Ishikawa (cell line): ENCODE measurements at regions not wholly inside any gene's neighbourhood (a gene's known extent, or its start where the extent isn't known, plus 50 kb on each side); places are given as distances from the start of the nearest gene placed in this dataset.

ENCODE experiments used
- CEBPB ChIP-seq: IDR thresholded peaks from 2 replicates; pipeline ENCODE4 v1.6.1; 2012
- CREB1 ChIP-seq: IDR thresholded peaks from 2 replicates; pipeline ENCODE4 v1.6.1; 2012; ENCODE audit warnings: low read depth
- EGR1 ChIP-seq: IDR thresholded peaks from 2 replicates; pipeline ENCODE4 v1.6.1; 2012
- EP300 ChIP-seq: IDR thresholded peaks from 2 replicates; pipeline ENCODE4 v1.6.1; 2012; ENCODE audit warnings: borderline replicate concordance
- FOXM1 ChIP-seq: IDR thresholded peaks from 2 replicates; pipeline ENCODE4 v1.6.1; 2012; ENCODE audit warnings: low read depth, borderline replicate concordance
- NFIC ChIP-seq: IDR thresholded peaks from 2 replicates; pipeline ENCODE4 v1.6.1; 2012
- RAD21 ChIP-seq: IDR thresholded peaks from 2 replicates; pipeline ENCODE4 v1.6.1; 2012; ENCODE audit warnings: low read depth
- TAF1 ChIP-seq: IDR thresholded peaks from 2 replicates; pipeline ENCODE4 v1.6.1; 2012; ENCODE audit warnings: low read depth, mild to moderate bottlenecking
- TCF12 ChIP-seq: IDR thresholded peaks from 2 replicates; pipeline ENCODE4 v1.6.1; 2012; ENCODE audit warnings: low read depth
- TEAD4 ChIP-seq: IDR thresholded peaks from 2 replicates; pipeline ENCODE4 v1.6.1; 2012
- YY1 ChIP-seq: IDR thresholded peaks from 2 replicates; pipeline ENCODE4 v1.6.1; 2012; ENCODE audit warnings: low read depth
- ZBTB7A ChIP-seq: IDR thresholded peaks from 2 replicates; pipeline ENCODE4 v1.6.1; 2012; ENCODE audit warnings: low read depth
- TF ChIP-seq, protein P1 (sequence below): IDR thresholded peaks from 2 replicates; pipeline ENCODE4 v1.6.1; 2012
- TF ChIP-seq, protein P2 (sequence below): IDR thresholded peaks from 2 replicates; pipeline ENCODE4 v1.6.1; 2012
- TF ChIP-seq, protein P3 (sequence below): IDR thresholded peaks from 2 replicates; pipeline ENCODE4 v1.6.1; 2012; ENCODE audit warnings: low read depth, mild to moderate bottlenecking

DNA sequence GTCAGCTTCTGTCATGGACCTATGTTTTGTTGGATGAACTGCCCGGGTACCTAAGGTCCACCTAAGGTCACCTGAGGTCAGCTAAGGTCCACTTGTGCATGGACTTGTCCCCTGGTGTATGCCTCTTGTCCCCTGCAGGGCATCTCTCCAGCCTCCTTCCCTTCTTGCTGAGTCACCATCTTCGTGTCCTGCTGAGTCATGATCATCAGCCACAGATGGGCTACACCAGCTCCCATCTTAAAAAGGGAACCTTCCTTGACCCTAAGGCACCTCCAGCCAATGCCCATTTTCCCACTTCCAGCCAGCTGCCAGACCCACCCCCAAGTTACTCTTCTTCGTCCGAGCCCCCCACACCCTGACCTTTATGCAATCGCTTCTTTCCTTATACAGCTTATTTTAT lies 544.9 kb downstream of the TBC1D22A start:
- no peak for TF ChIP-seq RAD21
- no peak for TF ChIP-seq FOXM1
- no peak for TF ChIP-seq TEAD4
- TF ChIP-seq, protein P1, sequence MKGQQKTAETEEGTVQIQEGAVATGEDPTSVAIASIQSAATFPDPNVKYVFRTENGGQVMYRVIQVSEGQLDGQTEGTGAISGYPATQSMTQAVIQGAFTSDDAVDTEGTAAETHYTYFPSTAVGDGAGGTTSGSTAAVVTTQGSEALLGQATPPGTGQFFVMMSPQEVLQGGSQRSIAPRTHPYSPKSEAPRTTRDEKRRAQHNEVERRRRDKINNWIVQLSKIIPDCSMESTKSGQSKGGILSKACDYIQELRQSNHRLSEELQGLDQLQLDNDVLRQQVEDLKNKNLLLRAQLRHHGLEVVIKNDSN, result no peak
- TF ChIP-seq YY1, result no peak
- no peak for TF ChIP-seq TAF1
- TF ChIP-seq TCF12, result no peak
- no peak for TF ChIP-seq CEBPB
- TF ChIP-seq, protein P2, sequence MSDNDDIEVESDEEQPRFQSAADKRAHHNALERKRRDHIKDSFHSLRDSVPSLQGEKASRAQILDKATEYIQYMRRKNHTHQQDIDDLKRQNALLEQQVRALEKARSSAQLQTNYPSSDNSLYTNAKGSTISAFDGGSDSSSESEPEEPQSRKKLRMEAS, result no peak
- TF ChIP-seq EGR1, result no peak
- no peak for TF ChIP-seq ZBTB7A
- TF ChIP-seq NFIC, result no peak
- TF ChIP-seq EP300, result no peak
- TF ChIP-seq, protein P3, sequence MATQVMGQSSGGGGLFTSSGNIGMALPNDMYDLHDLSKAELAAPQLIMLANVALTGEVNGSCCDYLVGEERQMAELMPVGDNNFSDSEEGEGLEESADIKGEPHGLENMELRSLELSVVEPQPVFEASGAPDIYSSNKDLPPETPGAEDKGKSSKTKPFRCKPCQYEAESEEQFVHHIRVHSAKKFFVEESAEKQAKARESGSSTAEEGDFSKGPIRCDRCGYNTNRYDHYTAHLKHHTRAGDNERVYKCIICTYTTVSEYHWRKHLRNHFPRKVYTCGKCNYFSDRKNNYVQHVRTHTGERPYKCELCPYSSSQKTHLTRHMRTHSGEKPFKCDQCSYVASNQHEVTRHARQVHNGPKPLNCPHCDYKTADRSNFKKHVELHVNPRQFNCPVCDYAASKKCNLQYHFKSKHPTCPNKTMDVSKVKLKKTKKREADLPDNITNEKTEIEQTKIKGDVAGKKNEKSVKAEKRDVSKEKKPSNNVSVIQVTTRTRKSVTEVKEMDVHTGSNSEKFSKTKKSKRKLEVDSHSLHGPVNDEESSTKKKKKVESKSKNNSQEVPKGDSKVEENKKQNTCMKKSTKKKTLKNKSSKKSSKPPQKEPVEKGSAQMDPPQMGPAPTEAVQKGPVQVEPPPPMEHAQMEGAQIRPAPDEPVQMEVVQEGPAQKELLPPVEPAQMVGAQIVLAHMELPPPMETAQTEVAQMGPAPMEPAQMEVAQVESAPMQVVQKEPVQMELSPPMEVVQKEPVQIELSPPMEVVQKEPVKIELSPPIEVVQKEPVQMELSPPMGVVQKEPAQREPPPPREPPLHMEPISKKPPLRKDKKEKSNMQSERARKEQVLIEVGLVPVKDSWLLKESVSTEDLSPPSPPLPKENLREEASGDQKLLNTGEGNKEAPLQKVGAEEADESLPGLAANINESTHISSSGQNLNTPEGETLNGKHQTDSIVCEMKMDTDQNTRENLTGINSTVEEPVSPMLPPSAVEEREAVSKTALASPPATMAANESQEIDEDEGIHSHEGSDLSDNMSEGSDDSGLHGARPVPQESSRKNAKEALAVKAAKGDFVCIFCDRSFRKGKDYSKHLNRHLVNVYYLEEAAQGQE, result no peak
- TF ChIP-seq CREB1, result no peak

DNA sequence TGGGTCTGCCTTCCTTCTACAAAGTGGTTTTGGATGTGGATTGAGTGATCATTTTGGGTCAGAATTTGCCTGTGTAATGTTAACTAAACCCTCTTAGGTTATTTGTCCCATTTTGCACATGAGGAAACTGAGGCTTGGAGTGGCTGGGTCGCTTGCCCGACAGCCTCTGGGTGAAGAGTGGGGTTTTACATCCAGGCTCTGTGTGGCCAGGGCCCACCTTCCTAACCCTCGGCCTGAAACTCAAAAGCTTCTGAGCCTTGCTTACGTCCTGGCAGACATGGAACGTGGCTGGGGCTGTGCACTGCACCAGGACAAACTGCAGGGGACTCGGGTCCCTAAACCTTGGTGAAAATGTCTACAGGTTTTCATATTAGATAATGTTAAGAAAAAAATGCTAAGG lies 542.4 kb downstream of the TBC1D22A start:
- TF ChIP-seq EP300, result no peak
- TF ChIP-seq, protein P2, result no peak
- TF ChIP-seq NFIC, result no peak
- TF ChIP-seq TAF1, result no peak
- TF ChIP-seq, protein P3, result no peak
- no peak for TF ChIP-seq YY1
- TF ChIP-seq, protein P1, result no peak

DNA sequence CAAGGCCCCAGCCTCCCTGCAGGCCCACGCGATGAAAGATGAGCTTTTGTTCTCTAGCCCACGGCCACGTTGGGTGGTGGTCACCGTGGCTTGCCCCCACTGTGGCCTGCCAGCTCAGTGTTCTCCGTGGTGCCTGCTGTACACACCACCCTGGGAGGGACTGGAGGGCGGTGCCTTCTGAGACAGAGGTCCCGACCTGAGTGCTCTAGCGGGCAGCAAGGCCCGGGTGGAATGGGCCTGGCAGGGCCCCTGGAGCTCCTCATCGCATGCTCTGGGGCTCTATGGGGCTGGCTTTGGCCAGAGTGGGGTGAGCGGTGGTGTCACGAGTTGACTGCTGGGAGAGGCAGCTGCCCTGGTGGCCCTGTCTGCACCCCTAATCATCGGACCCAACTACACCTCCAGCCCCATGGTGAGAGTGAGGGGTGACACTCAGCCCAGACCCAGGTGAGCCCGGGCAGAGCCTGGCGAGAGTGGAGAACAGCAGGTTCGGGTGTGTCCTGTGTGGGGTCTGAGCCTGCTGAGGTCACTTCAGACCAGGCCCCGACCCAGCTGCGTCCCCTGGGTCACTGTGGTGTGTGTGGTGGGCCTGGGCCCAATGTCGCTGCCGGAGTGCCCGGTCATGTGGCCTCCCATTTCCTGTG lies 541.9 kb downstream of the TBC1D22A start:
- TF ChIP-seq NFIC, result no peak
- no peak for TF ChIP-seq CREB1

DNA sequence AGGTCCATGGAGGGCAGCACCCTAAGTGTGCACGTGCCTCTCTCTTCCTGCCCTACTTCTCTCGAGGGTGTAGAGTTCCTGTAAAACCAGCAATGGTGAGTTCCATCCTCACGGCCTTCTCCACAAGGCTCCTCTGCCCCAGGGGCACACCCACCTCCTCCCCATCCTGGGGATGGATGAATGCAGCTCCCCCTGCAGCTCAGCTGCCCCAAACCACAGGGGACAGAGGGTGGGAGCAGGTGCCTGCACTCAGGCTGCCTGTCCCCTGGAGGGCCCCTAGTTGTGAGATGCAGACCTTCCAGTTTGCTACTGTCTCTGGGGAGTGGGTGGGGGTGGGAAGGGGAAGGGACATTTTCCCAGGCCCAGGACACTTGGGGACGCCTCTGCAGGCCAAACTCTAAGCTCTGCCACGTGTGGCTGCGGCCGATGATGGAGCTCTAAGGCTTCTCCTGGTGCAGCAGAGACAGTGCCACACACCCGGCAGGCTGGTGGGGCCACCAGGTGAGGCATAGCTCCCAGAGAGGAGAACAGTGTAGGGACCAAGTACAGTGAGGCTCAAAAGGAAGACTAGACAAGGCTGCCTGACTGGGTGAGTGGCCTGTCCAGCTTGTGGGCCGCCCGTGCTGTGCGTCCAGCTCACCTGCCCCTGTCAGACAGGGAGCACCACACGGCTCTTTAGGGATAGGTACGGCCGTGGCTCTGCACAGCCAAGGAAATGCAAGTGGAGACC lies 540.9 kb downstream of the TBC1D22A start:
- TF ChIP-seq, protein P2, result no peak
- TF ChIP-seq, protein P1, result no peak
- TF ChIP-seq RAD21 (no peak), ZBTB7A (no peak), CREB1 (no peak), CEBPB (no peak), EGR1 (no peak), TEAD4 (no peak), YY1 (no peak)

DNA sequence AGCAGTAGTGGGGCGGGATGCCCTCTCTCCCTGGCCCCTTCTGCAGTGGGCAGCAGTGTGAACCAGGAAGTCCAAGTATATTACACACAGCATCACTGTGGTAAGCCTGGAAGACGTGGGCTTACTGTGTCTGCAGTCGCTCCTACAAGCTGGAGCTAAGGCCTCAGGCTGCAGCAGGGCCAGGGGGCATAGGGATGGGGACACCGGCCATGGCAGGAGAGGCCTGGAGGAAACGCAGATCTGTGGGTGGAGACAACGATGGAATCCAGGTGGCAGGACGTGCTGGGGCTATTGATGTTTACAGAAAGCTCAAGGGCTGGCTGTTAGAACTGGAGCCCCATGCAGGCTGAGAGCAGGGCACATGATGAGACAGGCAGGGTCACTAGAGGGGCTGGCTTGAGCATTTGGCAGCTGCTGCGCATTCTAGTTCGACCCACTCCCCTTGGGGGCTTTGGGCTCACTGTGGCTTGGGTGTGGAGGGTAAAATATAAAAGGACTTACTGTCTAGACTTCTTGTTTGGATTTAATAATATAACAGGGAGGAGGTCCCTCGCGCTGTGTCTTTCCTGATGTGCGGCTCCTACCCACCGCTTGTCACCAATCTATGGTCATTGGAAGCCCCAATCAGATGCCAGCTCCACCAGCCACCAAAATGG lies 539.5 kb downstream of the TBC1D22A start:
- TF ChIP-seq CREB1, result no peak
- no peak for TF ChIP-seq FOXM1
- no peak for TF ChIP-seq EP300
- TF ChIP-seq TEAD4, result no peak
- no peak for TF ChIP-seq YY1
- no peak for TF ChIP-seq ZBTB7A
- TF ChIP-seq RAD21, result no peak
- TF ChIP-seq, protein P2, result no peak
- TF ChIP-seq, protein P3, result no peak
- TF ChIP-seq, protein P1, result no peak
- no peak for TF ChIP-seq EGR1
